Spleen (tissue), 11 donors: ENCODE measurements at regions not wholly inside any gene's neighbourhood (a gene's known extent, or its start where the extent isn't known, plus 50 kb on each side); places are given as distances from the start of the nearest gene placed in this dataset.

ENCODE experiments used
- DNase-seq: peaks from one replicate; pipeline ENCODE4 v3.0.0-alpha.2; 2020
- H3K27ac ChIP-seq, 8 donors: fragments of 200-600 bp; sonication (generic) in 7 of 8; 1 replicate in 4 of 8; 2 replicates in 4 of 8; pipeline versions ENCODE4 v1.5.0 to v1.8.0; 2016 to 2021; ENCODE audit warnings: inconsistent platforms in 4 of 8, mild to moderate bottlenecking in 4 of 8, moderate library complexity in 1 of 8
- H3K27me3 ChIP-seq, 7 donors: fragments of 200-600 bp; sonication (generic) in 6 of 7; replicated peaks in 1 of 7; 1 replicate in 4 of 7; 2 replicates in 3 of 7; pipeline versions ENCODE4 v1.5.0 to v1.8.0; 2016 to 2021; ENCODE audit warnings: inconsistent platforms in 3 of 7, mild to moderate bottlenecking in 1 of 7
- H3K36me3 ChIP-seq, 6 donors: fragments of 200-600 bp; sonication (generic) in 5 of 6; 1 replicate in 4 of 6; 2 replicates in 2 of 6; pipeline versions ENCODE4 v1.5.0 to v1.8.0; 2016 to 2021; ENCODE audit warnings: inconsistent platforms in 2 of 6
- H3K4me1 ChIP-seq, 6 donors: fragments of 200-600 bp; sonication (generic) in 5 of 6; 1 replicate in 3 of 6; 2 replicates in 3 of 6; pipeline versions ENCODE4 v1.5.0 to v1.8.0; 2016 to 2021; ENCODE audit warnings: inconsistent platforms in 3 of 6
- H3K4me3 ChIP-seq, 8 donors: fragments of 200-600 bp; sonication (generic) in 7 of 8; 1 replicate in 4 of 8; 2 replicates in 4 of 8; pipeline versions ENCODE4 v1.5.0 to v1.8.0; 2016 to 2021; ENCODE audit warnings: inconsistent platforms in 4 of 8, mild to moderate bottlenecking in 4 of 8, moderate library complexity in 2 of 8
- H3K9me3 ChIP-seq, 8 donors: fragments of 200-600 bp; sonication (generic) in 7 of 8; 1 replicate in 4 of 8; 2 replicates in 4 of 8; pipeline versions ENCODE4 v1.5.0 to v1.8.0; 2016 to 2021; ENCODE audit warnings: inconsistent platforms in 4 of 8
- POLR2A ChIP-seq, 3 donors: fragments of 450-650 bp; IDR thresholded peaks; one replicate each; pipeline ENCODE4 v1.5.1; 2017; ENCODE audit warnings: antibody characterized with exemption in 3 of 3, mild to moderate bottlenecking in 1 of 3
- POLR2AphosphoS5 ChIP-seq, 3 donors: sonication (generic); formaldehyde crosslinking; IDR thresholded peaks; one replicate each; pipeline ENCODE4 v1.5.1; 2017; ENCODE audit warnings: antibody characterized with exemption in 3 of 3
- WGBS, 5 donors: extraction: QIAGEN DNeasy Blood & Tissue Kit in 3 of 5; methylation state at CpG; one replicate each; pipeline versions ENCODE4 v1.1.5 to v1.1.7; 2013 to 2018; 5-methylcytosine and 5-hydroxymethylcytosine counted together
- intact Hi-C: fragments of 100-400 bp; cut with DNase I; formaldehyde crosslinking; loops from one replicate; pipeline ENCODE4 v1.15.0; 2023; ENCODE audit warnings: low total_unique reads
- TF ChIP-seq, protein P1 (sequence below), 11 experiments: fragments of 200-600 bp in 7 of 11; fragments of 450-650 bp in 4 of 11; sonication (generic) in 4 of 11; IDR thresholded peaks in 8 of 11; conservative IDR thresholded peaks in 3 of 11; 1 replicate in 7 of 11; 2 replicates in 4 of 11; pipeline versions ENCODE4 v1.4.0 to v1.8.0; 2016 to 2021; ENCODE audit warnings: antibody characterized with exemption in 11 of 11, inconsistent platforms in 4 of 11, mild to moderate bottlenecking in 1 of 11
- donor health status: healthy with polysubstance abuse.
- donor health status: DM: no; HTN: no; CAD: no; lungs with moderate emphysema.
- donor health status: DM: no; HTN: no; CAD: no.
- donor health status: Bipolar disorder and iron deficiency.
- donor health status: healthy.
- donor health status: DM: no; HTN: no; CAD: no.
- donor health status: DM: yes; HTN: yes; CAD: no.

DNA sequence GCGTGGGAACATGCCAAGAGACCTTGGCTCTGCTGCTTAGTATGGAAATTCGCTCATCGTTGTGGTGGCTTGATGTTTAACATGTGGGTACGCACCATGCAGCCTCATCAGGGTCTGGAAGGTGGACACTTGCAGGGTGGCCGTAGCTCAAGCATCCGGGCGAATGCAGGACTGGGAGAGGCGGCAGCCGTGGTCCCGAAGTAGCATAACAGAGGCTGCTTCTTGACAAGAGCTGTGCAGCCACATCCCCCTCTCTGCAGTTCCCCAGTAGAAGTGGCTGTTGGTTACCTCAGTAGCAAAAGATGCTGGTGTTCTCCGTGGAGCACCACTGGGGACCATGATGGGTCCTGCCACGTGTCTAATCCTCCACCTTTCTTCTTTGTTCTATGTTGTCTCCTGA, 195.0 kb downstream of the THBS2 start:
- H3K36me3 ChIP-seq, result no peaks in the 10 kb centered on the region
- intact Hi-C loops, result no loop called here
- H3K27ac ChIP-seq, result no peak overlapping the region
- no peak overlapping the region for H3K4me3 ChIP-seq
- 84 to 90% (median 85%) methylated on average over 12 of the region's 12 CpGs for WGBS, 5 donors
- H3K4me1 ChIP-seq, result no peaks in the 10 kb centered on the region
- H3K27me3 ChIP-seq, result no peaks in the 10 kb centered on the region
- peaks cover 0 to 19% (median 8%) of the 10 kb centered on the region in 8 donors for H3K9me3 ChIP-seq
- TF ChIP-seq POLR2A (IDR thresholded peaks at IDR 0.05) (no peak), POLR2AphosphoS5 (IDR thresholded peaks at IDR 0.05) (no peak)
- TF ChIP-seq, protein P1, sequence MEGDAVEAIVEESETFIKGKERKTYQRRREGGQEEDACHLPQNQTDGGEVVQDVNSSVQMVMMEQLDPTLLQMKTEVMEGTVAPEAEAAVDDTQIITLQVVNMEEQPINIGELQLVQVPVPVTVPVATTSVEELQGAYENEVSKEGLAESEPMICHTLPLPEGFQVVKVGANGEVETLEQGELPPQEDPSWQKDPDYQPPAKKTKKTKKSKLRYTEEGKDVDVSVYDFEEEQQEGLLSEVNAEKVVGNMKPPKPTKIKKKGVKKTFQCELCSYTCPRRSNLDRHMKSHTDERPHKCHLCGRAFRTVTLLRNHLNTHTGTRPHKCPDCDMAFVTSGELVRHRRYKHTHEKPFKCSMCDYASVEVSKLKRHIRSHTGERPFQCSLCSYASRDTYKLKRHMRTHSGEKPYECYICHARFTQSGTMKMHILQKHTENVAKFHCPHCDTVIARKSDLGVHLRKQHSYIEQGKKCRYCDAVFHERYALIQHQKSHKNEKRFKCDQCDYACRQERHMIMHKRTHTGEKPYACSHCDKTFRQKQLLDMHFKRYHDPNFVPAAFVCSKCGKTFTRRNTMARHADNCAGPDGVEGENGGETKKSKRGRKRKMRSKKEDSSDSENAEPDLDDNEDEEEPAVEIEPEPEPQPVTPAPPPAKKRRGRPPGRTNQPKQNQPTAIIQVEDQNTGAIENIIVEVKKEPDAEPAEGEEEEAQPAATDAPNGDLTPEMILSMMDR (IDR thresholded peaks at IDR 0.05 in 8 of 11, conservative IDR thresholded peaks at IDR 0.05 in 3 of 11), result no peak
- no peak for DNase-seq

DNA sequence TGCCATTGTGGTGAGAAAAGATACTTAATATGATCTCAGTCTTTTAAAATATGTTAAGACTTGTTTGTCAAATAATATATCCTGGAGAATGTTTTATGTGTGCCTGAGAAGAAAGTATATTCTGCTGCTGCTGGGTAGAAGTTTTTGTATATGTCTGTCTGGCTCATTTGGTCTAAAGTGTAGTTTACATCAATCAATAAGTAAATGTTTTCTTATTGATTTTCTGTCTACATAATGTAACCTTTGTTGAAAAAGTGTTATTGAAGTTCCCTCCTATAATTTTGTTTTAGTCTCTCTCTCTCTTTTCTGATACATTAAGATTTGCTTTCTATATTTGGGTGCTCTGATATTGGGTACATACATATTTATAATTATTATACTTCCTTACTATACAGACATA, 201.2 kb downstream of the THBS2 start:
- H3K4me1 ChIP-seq, result no peaks in the 10 kb centered on the region
- no peak overlapping the region for H3K27ac ChIP-seq
- peaks cover 0 to 7% (median 0%) of the 10 kb centered on the region in 8 donors for H3K9me3 ChIP-seq
- no peak overlapping the region for H3K4me3 ChIP-seq
- H3K36me3 ChIP-seq, result no peaks in the 10 kb centered on the region
- intact Hi-C loops, result no loop called here
- no peaks in the 10 kb centered on the region for H3K27me3 ChIP-seq
- TF ChIP-seq, protein P1 (IDR thresholded peaks at IDR 0.05 in 8 of 11, conservative IDR thresholded peaks at IDR 0.05 in 3 of 11), result no peak
- TF ChIP-seq POLR2A (IDR thresholded peaks at IDR 0.05) (no peak), POLR2AphosphoS5 (IDR thresholded peaks at IDR 0.05) (no peak)
- no peak for DNase-seq

DNA sequence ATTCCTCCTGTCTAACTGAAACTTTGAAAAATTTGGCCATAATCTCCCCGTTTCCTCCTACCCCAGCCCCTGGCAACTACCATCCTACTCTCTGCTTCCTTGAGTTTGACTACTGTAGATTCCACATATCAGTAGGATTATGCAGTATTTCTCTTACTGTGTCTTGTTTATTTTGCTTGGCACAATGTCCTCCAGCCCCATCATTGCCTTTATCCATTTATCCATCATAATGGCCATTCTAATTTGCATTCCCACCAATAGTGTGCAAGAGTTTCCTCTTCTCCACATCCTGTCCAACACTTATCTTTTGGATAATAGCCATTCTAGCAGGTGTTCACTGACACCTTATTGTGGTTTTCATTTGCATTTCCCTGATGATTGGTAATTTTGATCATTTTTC, 202.3 kb downstream of the THBS2 start:
- Histone ChIP-seq H3K4me3 (no peak overlapping the region), H3K36me3 (no peaks in the 10 kb centered on the region), H3K9me3 (peaks cover 0 to 7% (median 0%) of the 10 kb centered on the region in 8 donors), H3K27ac (no peak overlapping the region), H3K4me1 (no peaks in the 10 kb centered on the region), H3K27me3 (no peaks in the 10 kb centered on the region)
- DNase-seq, result no peak
- no peak for TF ChIP-seq POLR2A (IDR thresholded peaks at IDR 0.05)
- TF ChIP-seq POLR2AphosphoS5 (IDR thresholded peaks at IDR 0.05), result no peak
- TF ChIP-seq, protein P1 (IDR thresholded peaks at IDR 0.05 in 8 of 11, conservative IDR thresholded peaks at IDR 0.05 in 3 of 11), result no peak
- intact Hi-C loops, result no loop called here
- 75 to 97% (median 96%) methylated on average over 1 of the region's 1 CpG for WGBS, 5 donors

DNA sequence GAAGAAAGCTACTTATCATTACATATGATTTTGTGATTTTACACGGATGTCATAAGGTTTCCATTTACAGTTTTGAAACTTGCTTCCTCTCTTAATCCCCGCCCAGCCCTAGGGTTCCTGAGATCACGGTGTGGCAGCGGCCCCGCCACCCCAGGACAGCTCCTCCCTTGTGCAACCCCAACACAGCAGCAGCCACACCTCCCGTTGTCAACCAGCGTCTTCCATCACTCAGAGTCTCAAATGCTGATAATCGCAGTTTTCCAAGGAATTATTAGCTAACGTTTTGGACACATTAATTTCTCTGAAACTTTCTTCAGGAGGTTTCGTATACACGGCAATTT, 204.8 kb downstream of the THBS2 start:
- 75 to 85% (median 81%) methylated on average over 11 of the region's 11 CpGs for WGBS, 5 donors
- no peaks in the 10 kb centered on the region for H3K36me3 ChIP-seq

More for the DNA sequence above, 204.8 kb downstream of the THBS2 start:
- no peaks in the 10 kb centered on the region for H3K9me3 ChIP-seq
- H3K4me3 ChIP-seq, result no peak overlapping the region
- DNase-seq, result no peak
- no peak overlapping the region for H3K27ac ChIP-seq
- TF ChIP-seq POLR2A (IDR thresholded peaks at IDR 0.05) (no peak), POLR2AphosphoS5 (IDR thresholded peaks at IDR 0.05) (no peak)
- TF ChIP-seq, protein P1 (IDR thresholded peaks at IDR 0.05 in 8 of 11, conservative IDR thresholded peaks at IDR 0.05 in 3 of 11), result no peak
- no peaks in the 10 kb centered on the region for H3K4me1 ChIP-seq
- intact Hi-C loops, result no loop called here
- no peaks in the 10 kb centered on the region for H3K27me3 ChIP-seq
